Neural progenitor cell (in vitro differentiated cells): ENCODE measurements at regions not wholly inside any gene's neighbourhood (a gene's known extent, or its start where the extent isn't known, plus 50 kb on each side); places are given as distances from the start of the nearest gene placed in this dataset.

Experiments
- EZH2 ChIP-seq: fragments of 200-600 bp; sonication (generic); IDR thresholded peaks from 2 replicates; pipeline ENCODE4 v1.6.1; 2017; ENCODE audit warnings: antibody characterized with exemption, mild to moderate bottlenecking, moderate library complexity
- EZH2phosphoT487 ChIP-seq: fragments of 200-600 bp; sonication (generic); IDR thresholded peaks from 2 replicates; pipeline ENCODE4 v1.6.1; 2017; ENCODE audit warnings: antibody characterized with exemption
- TF ChIP-seq, protein P1 (sequence below): fragments of 200-600 bp; sonication (generic); IDR thresholded peaks from 2 replicates; pipeline ENCODE4 v1.5.1; 2017; ENCODE audit warnings: antibody characterized with exemption, mild to moderate bottlenecking

DNA sequence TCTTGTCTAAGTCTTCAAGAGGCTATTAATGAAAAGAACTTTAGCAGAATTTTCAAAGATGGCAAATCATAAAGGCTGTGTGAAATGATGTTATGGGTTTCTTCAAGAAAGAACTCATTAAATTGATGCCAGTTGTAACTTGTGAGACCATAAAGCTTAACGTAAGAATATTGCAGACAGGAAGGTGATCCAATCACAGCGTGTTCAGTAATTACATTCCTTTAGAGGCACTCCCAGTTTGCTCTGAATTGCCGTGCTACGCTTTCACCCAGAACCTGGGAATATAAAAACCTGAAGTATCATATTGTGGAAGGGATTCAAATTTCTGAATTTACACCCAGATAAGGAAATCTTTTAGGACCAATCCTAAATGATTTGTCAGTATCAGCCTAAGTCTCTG lies 64.1 kb upstream of the ITGB1 start:
- TF ChIP-seq, protein P1, sequence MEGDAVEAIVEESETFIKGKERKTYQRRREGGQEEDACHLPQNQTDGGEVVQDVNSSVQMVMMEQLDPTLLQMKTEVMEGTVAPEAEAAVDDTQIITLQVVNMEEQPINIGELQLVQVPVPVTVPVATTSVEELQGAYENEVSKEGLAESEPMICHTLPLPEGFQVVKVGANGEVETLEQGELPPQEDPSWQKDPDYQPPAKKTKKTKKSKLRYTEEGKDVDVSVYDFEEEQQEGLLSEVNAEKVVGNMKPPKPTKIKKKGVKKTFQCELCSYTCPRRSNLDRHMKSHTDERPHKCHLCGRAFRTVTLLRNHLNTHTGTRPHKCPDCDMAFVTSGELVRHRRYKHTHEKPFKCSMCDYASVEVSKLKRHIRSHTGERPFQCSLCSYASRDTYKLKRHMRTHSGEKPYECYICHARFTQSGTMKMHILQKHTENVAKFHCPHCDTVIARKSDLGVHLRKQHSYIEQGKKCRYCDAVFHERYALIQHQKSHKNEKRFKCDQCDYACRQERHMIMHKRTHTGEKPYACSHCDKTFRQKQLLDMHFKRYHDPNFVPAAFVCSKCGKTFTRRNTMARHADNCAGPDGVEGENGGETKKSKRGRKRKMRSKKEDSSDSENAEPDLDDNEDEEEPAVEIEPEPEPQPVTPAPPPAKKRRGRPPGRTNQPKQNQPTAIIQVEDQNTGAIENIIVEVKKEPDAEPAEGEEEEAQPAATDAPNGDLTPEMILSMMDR = no peak
- no peak for TF ChIP-seq EZH2
- no peak for TF ChIP-seq EZH2phosphoT487
